ENCODE measurements at regions not wholly inside any gene's neighbourhood (a gene's known extent, or its start where the extent isn't known, plus 50 kb on each side); places are given as distances from the start of the nearest gene placed in this dataset.

DNA sequence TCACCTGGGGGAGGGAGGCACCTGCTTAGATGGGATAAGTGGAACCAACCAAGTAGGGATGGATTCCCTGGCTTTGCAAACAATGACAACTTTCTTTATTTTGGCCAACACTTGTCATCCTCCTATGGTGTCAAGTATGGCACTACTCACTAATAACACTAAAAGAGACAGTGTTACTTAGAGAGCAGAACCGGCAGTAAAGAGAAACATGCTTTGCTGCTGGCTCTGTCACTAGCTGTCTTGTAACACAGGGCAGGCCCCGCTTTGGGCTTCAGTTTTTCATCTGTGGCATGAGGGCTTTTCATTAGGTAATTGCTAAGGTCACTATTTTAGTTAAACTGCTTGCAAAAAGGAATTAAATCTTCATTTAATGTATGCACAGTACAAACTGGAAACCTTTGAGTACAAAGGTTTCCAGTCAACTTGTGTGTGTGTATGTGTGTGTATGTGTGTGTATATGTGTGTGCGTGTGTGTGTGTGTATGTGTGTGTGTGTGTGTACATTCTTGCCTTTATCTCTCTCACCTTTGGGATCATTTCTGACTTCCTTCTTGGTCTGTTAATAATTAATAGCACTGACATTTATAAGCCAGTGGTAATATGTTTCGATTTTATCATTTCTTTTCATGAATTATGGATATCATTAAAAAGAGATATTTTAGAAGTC lies 64.7 kb downstream of the BTBD3 start:
- WGBS, 2 donors: 74 to 81% methylated on average over 4 of the region's 4 CpGs

GRCh38 chr20:11982955-11983470 lies 65.3 kb downstream of the BTBD3 start:
- H3K36me3 ChIP-seq: no peaks in the 10 kb centered on the region
- DNase-seq: no peak
- H3K27ac ChIP-seq: no peak overlapping the region
- no peak overlapping the region for H3K4me3 ChIP-seq (replicated peaks in 1 of 3)
- no peaks in the 10 kb centered on the region for H3K27me3 ChIP-seq
- WGBS, 2 donors: 88 to 90% methylated on average over 8 of the region's 8 CpGs
- H3K4me1 ChIP-seq: no peaks in the 10 kb centered on the region
- intact Hi-C loops (cut with DNase I): no loop called here
- H3K9me3 ChIP-seq: no peaks in the 10 kb centered on the region
- TF ChIP-seq, protein P1, sequence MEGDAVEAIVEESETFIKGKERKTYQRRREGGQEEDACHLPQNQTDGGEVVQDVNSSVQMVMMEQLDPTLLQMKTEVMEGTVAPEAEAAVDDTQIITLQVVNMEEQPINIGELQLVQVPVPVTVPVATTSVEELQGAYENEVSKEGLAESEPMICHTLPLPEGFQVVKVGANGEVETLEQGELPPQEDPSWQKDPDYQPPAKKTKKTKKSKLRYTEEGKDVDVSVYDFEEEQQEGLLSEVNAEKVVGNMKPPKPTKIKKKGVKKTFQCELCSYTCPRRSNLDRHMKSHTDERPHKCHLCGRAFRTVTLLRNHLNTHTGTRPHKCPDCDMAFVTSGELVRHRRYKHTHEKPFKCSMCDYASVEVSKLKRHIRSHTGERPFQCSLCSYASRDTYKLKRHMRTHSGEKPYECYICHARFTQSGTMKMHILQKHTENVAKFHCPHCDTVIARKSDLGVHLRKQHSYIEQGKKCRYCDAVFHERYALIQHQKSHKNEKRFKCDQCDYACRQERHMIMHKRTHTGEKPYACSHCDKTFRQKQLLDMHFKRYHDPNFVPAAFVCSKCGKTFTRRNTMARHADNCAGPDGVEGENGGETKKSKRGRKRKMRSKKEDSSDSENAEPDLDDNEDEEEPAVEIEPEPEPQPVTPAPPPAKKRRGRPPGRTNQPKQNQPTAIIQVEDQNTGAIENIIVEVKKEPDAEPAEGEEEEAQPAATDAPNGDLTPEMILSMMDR (IDR thresholded peaks at IDR 0.05): no peak
- no peak for TF ChIP-seq POLR2A (IDR thresholded peaks at IDR 0.05)

More for the DNA sequence above, 64.7 kb downstream of the BTBD3 start:
- Histone ChIP-seq H3K36me3 (no peaks in the 10 kb centered on the region), H3K4me3 (replicated peaks in 1 of 3) (no peak overlapping the region), H3K9me3 (no peaks in the 10 kb centered on the region), H3K27me3 (no peaks in the 10 kb centered on the region), H3K4me1 (no peaks in the 10 kb centered on the region), H3K27ac (no peak overlapping the region)
- intact Hi-C loops (cut with DNase I): no loop called here
- no peak for TF ChIP-seq POLR2A (IDR thresholded peaks at IDR 0.05)
- TF ChIP-seq, protein P1 (IDR thresholded peaks at IDR 0.05): no peak
- DNase-seq: no peak

- H3K4me1 ChIP-seq: no peaks in the 10 kb centered on the region
- DNase-seq: no peak
- intact Hi-C loops (cut with DNase I): no loop called here
- no peaks in the 10 kb centered on the region for H3K27me3 ChIP-seq
- H3K4me3 ChIP-seq (replicated peaks in 1 of 3): no peak overlapping the region
- H3K9me3 ChIP-seq: no peaks in the 10 kb centered on the region
- TF ChIP-seq, protein P1 (IDR thresholded peaks at IDR 0.05): no peak
- no peak for TF ChIP-seq POLR2A (IDR thresholded peaks at IDR 0.05)
- no peaks in the 10 kb centered on the region for H3K36me3 ChIP-seq
- no peak overlapping the region for H3K27ac ChIP-seq
These were observed 69.3 kb downstream of the BTBD3 start for GRCh38 chr20:11986954-11987353.

- DNase-seq: no peak
- TF ChIP-seq POLR2A (IDR thresholded peaks at IDR 0.05): no peak
- TF ChIP-seq, protein P1 (IDR thresholded peaks at IDR 0.05): no peak
- Histone ChIP-seq H3K36me3 (no peaks in the 10 kb centered on the region), H3K27ac (no peak overlapping the region), H3K4me1 (no peaks in the 10 kb centered on the region), H3K27me3 (no peaks in the 10 kb centered on the region), H3K9me3 (no peaks in the 10 kb centered on the region), H3K4me3 (replicated peaks in 1 of 3) (no peak overlapping the region)
- 60 to 85% methylated on average over 1 of the region's 1 CpG for WGBS, 2 donors
- intact Hi-C loops (cut with DNase I): no loop called here
These were observed 69.8 kb downstream of the BTBD3 start for GRCh38 chr20:11987526-11987925.

DNA sequence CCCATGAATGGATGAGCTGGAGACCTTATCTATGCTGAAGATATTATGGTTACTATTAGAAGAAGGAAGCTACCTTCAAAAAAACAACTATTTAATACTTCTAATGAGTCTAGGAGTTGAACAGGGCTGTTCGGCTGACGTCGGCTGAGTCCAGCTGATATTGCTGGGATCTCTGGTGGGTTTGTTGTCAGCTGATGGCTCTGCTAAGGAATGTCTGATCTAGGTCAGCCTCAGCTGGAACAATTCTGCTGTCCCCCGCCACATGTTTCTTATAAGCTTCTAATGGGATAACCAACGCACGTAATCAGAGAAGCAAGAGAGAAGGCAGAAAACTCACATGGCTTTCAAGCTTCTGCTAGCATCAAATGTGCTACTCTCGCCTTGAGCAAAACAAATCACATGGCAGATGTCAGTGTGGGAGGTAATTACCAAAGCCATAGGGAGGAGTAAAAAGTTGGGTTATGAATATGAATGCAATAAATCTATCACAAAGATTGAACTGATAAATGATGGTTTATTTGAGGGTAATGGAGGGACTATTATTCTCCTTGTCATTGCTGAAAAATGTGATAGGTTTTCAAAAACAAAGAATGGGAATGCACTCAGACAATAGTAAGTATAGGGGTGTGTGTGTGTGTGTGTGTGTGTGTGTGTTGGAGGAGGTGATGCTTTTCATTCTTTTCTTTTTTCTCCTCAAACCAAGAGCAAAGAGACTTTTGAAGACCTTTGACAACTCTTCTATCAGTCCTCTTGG lies 71.5 kb downstream of the BTBD3 start:
- no peaks in the 10 kb centered on the region for H3K4me1 ChIP-seq
- intact Hi-C loops (cut with DNase I): no loop called here

More for the DNA sequence above, 71.5 kb downstream of the BTBD3 start:
- TF ChIP-seq, protein P1 (IDR thresholded peaks at IDR 0.05): no peak
- no peak for TF ChIP-seq POLR2A (IDR thresholded peaks at IDR 0.05)
- 89 to 93% methylated on average over 7 of the region's 7 CpGs for WGBS, 2 donors
- Histone ChIP-seq H3K27ac (no peak overlapping the region), H3K27me3 (no peaks in the 10 kb centered on the region), H3K36me3 (no peaks in the 10 kb centered on the region), H3K9me3 (no peaks in the 10 kb centered on the region), H3K4me3 (replicated peaks in 1 of 3) (no peak overlapping the region)
- no peak for DNase-seq
